GM12878 (cell line): ENCODE measurements at regions not wholly inside any gene's neighbourhood (a gene's known extent, or its start where the extent isn't known, plus 50 kb on each side); places are given as distances from the start of the nearest gene placed in this dataset.

Source experiments
- ATAC-seq: fragments of 200-7000 bp; cut with Tn5 transposase; 3 replicates; pipeline ENCODE4 v1.9.1; 2020; ENCODE audit warnings: mild to moderate bottlenecking, moderate library complexity
- BruUV-seq: library from RNA; stranded (reverse); fragments of 400-500 nt; replicated peaks from 2 replicates; lab custom pipeline; 2021; lab: Mats Ljungman, UMichigan
- CTCF ChIA-PET: fragments of 300-600 bp; sonication (Branson Sonifier 250); formaldehyde crosslinking; extraction: SDS; loops from one replicate; lab custom pipeline; 2021; ENCODE audit warnings: inconsistent platforms; lab: Yijun Ruan, JAX
- POLR2A ChIA-PET: fragments of 350-600 bp; formaldehyde crosslinking; extraction: SDS; loops from one replicate; lab custom pipeline; 2021; ENCODE audit warnings: inconsistent platforms; lab: Charles Lee
- RAD21 ChIA-PET: fragments of 300-600 bp; sonication (Branson Sonifier 250); formaldehyde crosslinking; loops from one replicate; lab custom pipeline; 2023; ENCODE audit warnings: antibody characterized with exemption; ENCODE audit not compliant: unreplicated experiment; lab: Charles Lee
- SMC1A ChIA-PET: fragments of 300-600 bp; sonication (Branson Sonifier 250); formaldehyde crosslinking; loops from one replicate; lab custom pipeline; 2023; ENCODE audit not compliant: unreplicated experiment, uncharacterized antibody; lab: Charles Lee
- DNase-seq: peaks from one replicate; pipeline ENCODE4 v3.0.0-alpha.2; 2011; ENCODE audit warnings: low read depth, low spot score
- FAIRE-seq: peaks from 3 replicates; lab custom pipeline; 2011; peaks lifted over from hg19 to GRCh38; lab: Jason Lieb, UNC
- H2AFZ ChIP-seq: 2 replicates; pipeline ENCODE4 v1.6.0; 2011; ENCODE audit warnings: low read depth, low read length, control low read depth; ENCODE audit not compliant: control insufficient read depth
- H3K27ac ChIP-seq: 2 replicates; pipeline ENCODE4 v1.5.1; 2011; ENCODE audit warnings: control low read depth; ENCODE audit not compliant: control insufficient read depth, insufficient read depth
- H3K27me3 ChIP-seq, 2 experiments: replicated peaks in 1 of 2; 2 replicates each; pipeline versions ENCODE4 v1.6.0 to v1.6.1; 2011; ENCODE audit warnings: low read length in 1 of 2; ENCODE audit not compliant: control insufficient read depth in 2 of 2, insufficient read depth in 2 of 2
- H3K36me3 ChIP-seq, 2 experiments: 2 replicates each; pipeline ENCODE4 v1.5.1; 2011; ENCODE audit warnings: low read length in 1 of 2; ENCODE audit not compliant: control insufficient read depth in 2 of 2, insufficient read depth in 2 of 2
- H3K4me1 ChIP-seq: 2 replicates; pipeline ENCODE4 v1.6.1; 2011; ENCODE audit warnings: mild to moderate bottlenecking, low read length, moderate library complexity, mixed read lengths; ENCODE audit not compliant: control insufficient read depth, insufficient read depth
- H3K4me2 ChIP-seq: 2 replicates; pipeline ENCODE4 v1.6.0; 2011; ENCODE audit warnings: control low read depth; ENCODE audit not compliant: control insufficient read depth, insufficient read depth
- H3K4me3 ChIP-seq: fragments of 200-600 bp; sonication (generic); 2 replicates; pipeline ENCODE4 v1.5.1; 2016
- H3K79me2 ChIP-seq: 2 replicates; pipeline ENCODE4 v1.6.0; 2011; ENCODE audit warnings: low read length; ENCODE audit not compliant: control insufficient read depth, insufficient read depth
- H3K9ac ChIP-seq: 2 replicates; pipeline ENCODE4 v1.8.0; 2011; ENCODE audit warnings: low read length, control low read depth, mixed read lengths; ENCODE audit not compliant: control insufficient read depth, insufficient read depth
- H3K9me3 ChIP-seq: replicated peaks from 3 replicates; pipeline ENCODE4 v1.5.1; 2011; ENCODE audit warnings: mild to moderate bottlenecking, low read length; ENCODE audit not compliant: control insufficient read depth, insufficient read depth
- H4K20me1 ChIP-seq: 2 replicates; pipeline ENCODE4 v1.6.0; 2011; ENCODE audit not compliant: control insufficient read depth, insufficient read depth
- HDAC6 ChIP-seq: fragments of 200-600 bp; sonication (generic); IDR thresholded peaks from one replicate; pipeline ENCODE4 v1.8.0; 2017; ENCODE audit warnings: antibody characterized with exemption; ENCODE audit not compliant: unreplicated experiment
- MYB ChIP-seq: fragments of 150-350 bp; IDR thresholded peaks from 2 replicates; pipeline ENCODE4 v1.6.1; 2014; ENCODE audit warnings: mild to moderate bottlenecking, low read depth, low read length, borderline replicate concordance
- PML ChIP-seq: IDR thresholded peaks from 2 replicates; pipeline ENCODE4 v1.6.1; 2012; ENCODE audit warnings: low read length, inconsistent platforms
- POLR2AphosphoS2 ChIP-seq: IDR thresholded peaks from 2 replicates; pipeline ENCODE4 v1.6.1; 2011; ENCODE audit warnings: low read depth, mild to moderate bottlenecking, low read length, improper control_type of control experiment, moderate library complexity
- RAD21 ChIP-seq: IDR thresholded peaks from 2 replicates; pipeline ENCODE4 v1.6.1; 2011; ENCODE audit warnings: mild to moderate bottlenecking, low read depth, low read length, moderate library complexity; ENCODE audit not compliant: insufficient read depth
- TAF1 ChIP-seq: IDR thresholded peaks from 2 replicates; pipeline ENCODE4 v1.6.1; 2011; ENCODE audit warnings: mild to moderate bottlenecking, low read depth, low read length, borderline replicate concordance
- ZNF207 ChIP-seq: fragments of 450-650 bp; IDR thresholded peaks from 2 replicates; pipeline ENCODE4 v1.6.1; 2014; ENCODE audit warnings: antibody characterized with exemption, mild to moderate bottlenecking, borderline replicate concordance
- WGBS: methylation state at CpG from one replicate; pipeline ENCODE4 v1.1.6; 2016; ENCODE audit warnings: low lambda C conversion rate; ENCODE audit not compliant: insufficient replicate concordance, insufficient coverage; ENCODE audit errors: missing lambda C conversion rate; 5-methylcytosine and 5-hydroxymethylcytosine counted together
- in situ Hi-C: fragments of 300-500 bp; cut with MboI; formaldehyde crosslinking; loops from 9 replicates; pipeline ENCODE4 v1.14.3; 2018; ENCODE audit warnings: mixed read lengths
- intact Hi-C: fragments of 100-400 bp; cut with micrococcal nuclease; formaldehyde crosslinking; loops from one replicate; pipeline ENCODE4 v1.14.2; 2022; ENCODE audit not compliant: unreplicated experiment
- TF ChIP-seq, protein P1 (sequence below): fragments of 150-350 bp; IDR thresholded peaks from 2 replicates; pipeline ENCODE4 v1.6.1; 2016; ENCODE audit warnings: low read depth, low read length
- TF ChIP-seq, protein P2 (sequence below): IDR thresholded peaks from 2 replicates; pipeline ENCODE4 v1.6.1; 2012; ENCODE audit warnings: improper control_type of control experiment, low read depth, low read length; ENCODE audit not compliant: insufficient replicate concordance
- TF ChIP-seq, protein P3 (sequence below): IDR thresholded peaks from 2 replicates; pipeline ENCODE4 v1.6.1; 2011; ENCODE audit warnings: borderline replicate concordance, low read depth, mild to moderate bottlenecking, moderate library complexity, mixed read lengths, low read length; ENCODE audit not compliant: insufficient read depth; ENCODE audit errors: extremely low read length
- TF ChIP-seq, protein P4 (sequence below): IDR thresholded peaks from 2 replicates; pipeline ENCODE4 v1.6.1; 2012; ENCODE audit warnings: low read depth, low read length, improper control_type of control experiment
- TF ChIP-seq, protein P5 (sequence below): fragments of 150-350 bp; IDR thresholded peaks from 2 replicates; pipeline ENCODE4 v1.6.1; 2014; ENCODE audit warnings: mild to moderate bottlenecking, low read depth, low read length

DNA sequence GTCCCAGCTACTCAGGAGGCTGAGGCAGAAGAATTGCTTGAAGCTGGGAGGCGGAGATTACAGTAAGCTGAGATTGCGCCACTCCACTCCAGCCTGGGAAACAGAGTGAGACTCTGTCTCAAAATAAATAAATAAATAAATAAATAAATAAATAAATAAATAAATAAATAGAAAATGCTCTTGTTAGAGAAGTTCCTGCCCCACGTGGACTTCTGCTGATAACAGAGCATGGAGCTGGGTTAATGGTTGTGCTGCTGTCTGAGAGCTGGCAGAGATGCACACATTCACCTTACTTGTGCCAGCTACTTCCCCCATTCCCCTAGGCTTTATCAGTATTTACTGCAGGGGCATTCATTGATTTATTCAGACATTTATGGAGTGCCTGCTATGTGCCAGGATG is 155.2 kb upstream of the KCNG1 start:
- intact Hi-C loops (no loop called here), in situ Hi-C loops (no loop called here)
- H4K20me1 ChIP-seq: no peaks in the 10 kb centered on the region
- H2AFZ ChIP-seq: no peak overlapping the region
- no peaks in the 10 kb centered on the region for H3K79me2 ChIP-seq
- BruUV-seq: no TSS peak
- no peak overlapping the region for H3K4me2 ChIP-seq
- H3K4me3 ChIP-seq: no peak overlapping the region
- no peak for DNase-seq
- no peaks in the 10 kb centered on the region for H3K4me1 ChIP-seq
- H3K36me3 ChIP-seq: no peaks in the 10 kb centered on the region
- no peak for ATAC-seq
- RAD21 ChIA-PET: no interaction called here
- H3K27me3 ChIP-seq: peaks cover 0 to 2% of the 10 kb centered on the region in 2 experiments; a peak in 2 of 4 replicates
- H3K9ac ChIP-seq: no peak overlapping the region
- H3K27ac ChIP-seq: no peak overlapping the region
- SMC1A ChIA-PET: no interaction called here
- no peak for FAIRE-seq
- WGBS: 61% methylated on average over 3 of the region's 3 CpGs
- no peaks in the 10 kb centered on the region for H3K9me3 ChIP-seq
- POLR2A ChIA-PET: no interaction called here
- CTCF ChIA-PET: interaction anchor here (0.8 kb wide), 1 partner anchor 390 kb away, joined by 5 read pairs; no protein-coding TSS in a partner anchor
- TF ChIP-seq PML (no peak), TAF1 (no peak), RAD21 (no peak), MYB (no peak), ZNF207 (no peak), POLR2AphosphoS2 (no peak), HDAC6 (no peak)
- TF ChIP-seq, protein P1, sequence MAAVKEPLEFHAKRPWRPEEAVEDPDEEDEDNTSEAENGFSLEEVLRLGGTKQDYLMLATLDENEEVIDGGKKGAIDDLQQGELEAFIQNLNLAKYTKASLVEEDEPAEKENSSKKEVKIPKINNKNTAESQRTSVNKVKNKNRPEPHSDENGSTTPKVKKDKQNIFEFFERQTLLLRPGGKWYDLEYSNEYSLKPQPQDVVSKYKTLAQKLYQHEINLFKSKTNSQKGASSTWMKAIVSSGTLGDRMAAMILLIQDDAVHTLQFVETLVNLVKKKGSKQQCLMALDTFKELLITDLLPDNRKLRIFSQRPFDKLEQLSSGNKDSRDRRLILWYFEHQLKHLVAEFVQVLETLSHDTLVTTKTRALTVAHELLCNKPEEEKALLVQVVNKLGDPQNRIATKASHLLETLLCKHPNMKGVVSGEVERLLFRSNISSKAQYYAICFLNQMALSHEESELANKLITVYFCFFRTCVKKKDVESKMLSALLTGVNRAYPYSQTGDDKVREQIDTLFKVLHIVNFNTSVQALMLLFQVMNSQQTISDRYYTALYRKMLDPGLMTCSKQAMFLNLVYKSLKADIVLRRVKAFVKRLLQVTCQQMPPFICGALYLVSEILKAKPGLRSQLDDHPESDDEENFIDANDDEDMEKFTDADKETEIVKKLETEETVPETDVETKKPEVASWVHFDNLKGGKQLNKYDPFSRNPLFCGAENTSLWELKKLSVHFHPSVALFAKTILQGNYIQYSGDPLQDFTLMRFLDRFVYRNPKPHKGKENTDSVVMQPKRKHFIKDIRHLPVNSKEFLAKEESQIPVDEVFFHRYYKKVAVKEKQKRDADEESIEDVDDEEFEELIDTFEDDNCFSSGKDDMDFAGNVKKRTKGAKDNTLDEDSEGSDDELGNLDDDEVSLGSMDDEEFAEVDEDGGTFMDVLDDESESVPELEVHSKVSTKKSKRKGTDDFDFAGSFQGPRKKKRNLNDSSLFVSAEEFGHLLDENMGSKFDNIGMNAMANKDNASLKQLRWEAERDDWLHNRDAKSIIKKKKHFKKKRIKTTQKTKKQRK: no peak
- TF ChIP-seq, protein P2, sequence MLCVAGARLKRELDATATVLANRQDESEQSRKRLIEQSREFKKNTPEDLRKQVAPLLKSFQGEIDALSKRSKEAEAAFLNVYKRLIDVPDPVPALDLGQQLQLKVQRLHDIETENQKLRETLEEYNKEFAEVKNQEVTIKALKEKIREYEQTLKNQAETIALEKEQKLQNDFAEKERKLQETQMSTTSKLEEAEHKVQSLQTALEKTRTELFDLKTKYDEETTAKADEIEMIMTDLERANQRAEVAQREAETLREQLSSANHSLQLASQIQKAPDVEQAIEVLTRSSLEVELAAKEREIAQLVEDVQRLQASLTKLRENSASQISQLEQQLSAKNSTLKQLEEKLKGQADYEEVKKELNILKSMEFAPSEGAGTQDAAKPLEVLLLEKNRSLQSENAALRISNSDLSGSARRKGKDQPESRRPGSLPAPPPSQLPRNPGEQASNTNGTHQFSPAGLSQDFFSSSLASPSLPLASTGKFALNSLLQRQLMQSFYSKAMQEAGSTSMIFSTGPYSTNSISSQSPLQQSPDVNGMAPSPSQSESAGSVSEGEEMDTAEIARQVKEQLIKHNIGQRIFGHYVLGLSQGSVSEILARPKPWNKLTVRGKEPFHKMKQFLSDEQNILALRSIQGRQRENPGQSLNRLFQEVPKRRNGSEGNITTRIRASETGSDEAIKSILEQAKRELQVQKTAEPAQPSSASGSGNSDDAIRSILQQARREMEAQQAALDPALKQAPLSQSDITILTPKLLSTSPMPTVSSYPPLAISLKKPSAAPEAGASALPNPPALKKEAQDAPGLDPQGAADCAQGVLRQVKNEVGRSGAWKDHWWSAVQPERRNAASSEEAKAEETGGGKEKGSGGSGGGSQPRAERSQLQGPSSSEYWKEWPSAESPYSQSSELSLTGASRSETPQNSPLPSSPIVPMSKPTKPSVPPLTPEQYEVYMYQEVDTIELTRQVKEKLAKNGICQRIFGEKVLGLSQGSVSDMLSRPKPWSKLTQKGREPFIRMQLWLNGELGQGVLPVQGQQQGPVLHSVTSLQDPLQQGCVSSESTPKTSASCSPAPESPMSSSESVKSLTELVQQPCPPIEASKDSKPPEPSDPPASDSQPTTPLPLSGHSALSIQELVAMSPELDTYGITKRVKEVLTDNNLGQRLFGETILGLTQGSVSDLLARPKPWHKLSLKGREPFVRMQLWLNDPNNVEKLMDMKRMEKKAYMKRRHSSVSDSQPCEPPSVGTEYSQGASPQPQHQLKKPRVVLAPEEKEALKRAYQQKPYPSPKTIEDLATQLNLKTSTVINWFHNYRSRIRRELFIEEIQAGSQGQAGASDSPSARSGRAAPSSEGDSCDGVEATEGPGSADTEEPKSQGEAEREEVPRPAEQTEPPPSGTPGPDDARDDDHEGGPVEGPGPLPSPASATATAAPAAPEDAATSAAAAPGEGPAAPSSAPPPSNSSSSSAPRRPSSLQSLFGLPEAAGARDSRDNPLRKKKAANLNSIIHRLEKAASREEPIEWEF: no peak
- TF ChIP-seq, protein P3, sequence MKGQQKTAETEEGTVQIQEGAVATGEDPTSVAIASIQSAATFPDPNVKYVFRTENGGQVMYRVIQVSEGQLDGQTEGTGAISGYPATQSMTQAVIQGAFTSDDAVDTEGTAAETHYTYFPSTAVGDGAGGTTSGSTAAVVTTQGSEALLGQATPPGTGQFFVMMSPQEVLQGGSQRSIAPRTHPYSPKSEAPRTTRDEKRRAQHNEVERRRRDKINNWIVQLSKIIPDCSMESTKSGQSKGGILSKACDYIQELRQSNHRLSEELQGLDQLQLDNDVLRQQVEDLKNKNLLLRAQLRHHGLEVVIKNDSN: no peak
- TF ChIP-seq, protein P4, sequence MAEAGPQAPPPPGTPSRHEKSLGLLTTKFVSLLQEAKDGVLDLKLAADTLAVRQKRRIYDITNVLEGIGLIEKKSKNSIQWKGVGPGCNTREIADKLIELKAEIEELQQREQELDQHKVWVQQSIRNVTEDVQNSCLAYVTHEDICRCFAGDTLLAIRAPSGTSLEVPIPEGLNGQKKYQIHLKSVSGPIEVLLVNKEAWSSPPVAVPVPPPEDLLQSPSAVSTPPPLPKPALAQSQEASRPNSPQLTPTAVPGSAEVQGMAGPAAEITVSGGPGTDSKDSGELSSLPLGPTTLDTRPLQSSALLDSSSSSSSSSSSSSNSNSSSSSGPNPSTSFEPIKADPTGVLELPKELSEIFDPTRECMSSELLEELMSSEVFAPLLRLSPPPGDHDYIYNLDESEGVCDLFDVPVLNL: no peak
- TF ChIP-seq, protein P5, sequence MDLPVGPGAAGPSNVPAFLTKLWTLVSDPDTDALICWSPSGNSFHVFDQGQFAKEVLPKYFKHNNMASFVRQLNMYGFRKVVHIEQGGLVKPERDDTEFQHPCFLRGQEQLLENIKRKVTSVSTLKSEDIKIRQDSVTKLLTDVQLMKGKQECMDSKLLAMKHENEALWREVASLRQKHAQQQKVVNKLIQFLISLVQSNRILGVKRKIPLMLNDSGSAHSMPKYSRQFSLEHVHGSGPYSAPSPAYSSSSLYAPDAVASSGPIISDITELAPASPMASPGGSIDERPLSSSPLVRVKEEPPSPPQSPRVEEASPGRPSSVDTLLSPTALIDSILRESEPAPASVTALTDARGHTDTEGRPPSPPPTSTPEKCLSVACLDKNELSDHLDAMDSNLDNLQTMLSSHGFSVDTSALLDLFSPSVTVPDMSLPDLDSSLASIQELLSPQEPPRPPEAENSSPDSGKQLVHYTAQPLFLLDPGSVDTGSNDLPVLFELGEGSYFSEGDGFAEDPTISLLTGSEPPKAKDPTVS: no peak
